Lung (tissue), 11 donors: ENCODE measurements at regions not wholly inside any gene's neighbourhood (a gene's known extent, or its start where the extent isn't known, plus 50 kb on each side); places are given as distances from the start of the nearest gene placed in this dataset.

ENCODE experiments used
- ATAC-seq: fragments of 200-7000 bp; cut with Tn5 transposase; one replicate; pipeline ENCODE4 v1.9.1; 2020; ENCODE audit warnings: moderate number of reproducible peaks; ENCODE audit not compliant: insufficient read depth, low FRiP score
- DNase-seq, 3 donors: peaks; one replicate each; pipeline ENCODE4 v3.0.0-alpha.2; 2013 to 2017
- H3K27ac ChIP-seq, 2 donors: one replicate each; pipeline ENCODE4 v1.5.1; 2013; ENCODE audit warnings: mild to moderate bottlenecking in 2 of 2, moderate library complexity in 2 of 2, control low read depth in 1 of 2, inconsistent platforms in 1 of 2, low read depth in 1 of 2, low read length in 1 of 2
- H3K27me3 ChIP-seq, 3 donors: one replicate each; pipeline ENCODE4 v1.5.1; 2013; ENCODE audit warnings: low read length in 2 of 3; ENCODE audit not compliant: control insufficient read depth in 3 of 3, insufficient read depth in 3 of 3
- H3K36me3 ChIP-seq, 4 donors: one replicate each; pipeline ENCODE4 v1.5.1; 2013; ENCODE audit warnings: low read length in 4 of 4, mild to moderate bottlenecking in 1 of 4, moderate library complexity in 1 of 4; ENCODE audit not compliant: control insufficient read depth in 4 of 4, insufficient read depth in 4 of 4
- H3K4me1 ChIP-seq, 5 donors: one replicate each; pipeline ENCODE4 v1.5.1; 2013; ENCODE audit warnings: low read length in 5 of 5, mild to moderate bottlenecking in 2 of 5, moderate library complexity in 1 of 5; ENCODE audit not compliant: control insufficient read depth in 5 of 5, insufficient read depth in 5 of 5
- H3K4me3 ChIP-seq: one replicate; pipeline ENCODE4 v1.5.1; 2013; ENCODE audit warnings: mild to moderate bottlenecking, control low read depth, moderate library complexity
- H3K9ac ChIP-seq, 2 donors: one replicate each; pipeline ENCODE4 v1.5.1; 2013; ENCODE audit warnings: low read length in 2 of 2, control low read depth in 1 of 2; ENCODE audit not compliant: insufficient read depth in 1 of 2
- H3K9me3 ChIP-seq, 4 donors: one replicate each; pipeline ENCODE4 v1.5.1; 2013; ENCODE audit warnings: low read length in 3 of 4, mild to moderate bottlenecking in 1 of 4, moderate library complexity in 1 of 4; ENCODE audit not compliant: control insufficient read depth in 4 of 4, insufficient read depth in 3 of 4
- CTCF ChIP-seq: IDR thresholded peaks from 2 replicates; pipeline ENCODE4 v1.5.1; 2012; ENCODE audit warnings: mild to moderate bottlenecking; ENCODE audit errors: control extremely low read depth, extremely low read depth
- WGBS, 2 donors: extraction: QIAGEN DNeasy Blood & Tissue Kit; methylation state at CpG; one replicate each; pipeline ENCODE4 v1.1.7; 2013; 5-methylcytosine and 5-hydroxymethylcytosine counted together
- donor health status: control.
- donor health status: control.
- donor health status: Bipolar disorder and iron deficiency.
- donor health status: healthy.
- donor health status: DM: yes; HTN: yes; CAD: no.

DNA sequence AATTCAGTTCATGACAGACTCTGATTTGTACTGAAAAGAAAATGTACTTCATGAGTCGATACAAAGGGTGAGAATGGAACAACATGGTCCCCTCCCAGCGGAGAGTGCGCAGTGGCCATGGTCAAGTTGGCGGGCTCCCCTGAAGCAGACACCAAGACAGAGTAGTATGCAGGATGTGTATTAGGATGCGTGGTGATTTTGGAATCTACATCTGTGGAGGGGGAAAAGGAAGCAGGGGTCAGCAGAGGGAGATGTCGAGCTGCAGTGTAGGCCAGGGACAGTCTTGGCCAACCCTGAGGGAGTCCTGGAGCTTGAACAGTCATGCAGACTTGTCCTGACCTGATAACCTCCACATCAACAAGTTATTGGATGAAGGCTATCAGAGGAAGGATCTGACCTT is 481.0 kb downstream of the OMA1 start:
- Histone ChIP-seq H3K27ac (no peak overlapping the region), H3K4me3 (no peak overlapping the region), H3K36me3 (no peaks in the 10 kb centered on the region), H3K9me3 (peaks cover 0 to 4% (median 0%) of the 10 kb centered on the region in 4 donors), H3K9ac (no peak overlapping the region), H3K27me3 (no peaks in the 10 kb centered on the region), H3K4me1 (peaks cover 0 to 3% (median 0%) of the 10 kb centered on the region in 5 donors)
- 85 to 90% methylated on average over 6 of the region's 6 CpGs for WGBS, 2 donors
- DNase-seq (no peak), ATAC-seq (no peak)
- TF ChIP-seq CTCF: no peak

- WGBS, 2 donors: 85 to 91% methylated on average over 8 of the region's 8 CpGs
- ATAC-seq (no peak), DNase-seq (no peak)
- Histone ChIP-seq H3K36me3 (no peaks in the 10 kb centered on the region), H3K9ac (no peak overlapping the region), H3K4me3 (no peak overlapping the region), H3K9me3 (peaks cover 0 to 4% (median 0%) of the 10 kb centered on the region in 4 donors), H3K4me1 (peaks cover 0 to 4% (median 0%) of the 10 kb centered on the region in 5 donors), H3K27me3 (no peaks in the 10 kb centered on the region), H3K27ac (no peak overlapping the region)
- no peak for TF ChIP-seq CTCF
Observed at GRCh38 chr1:58064166-58064565, 482.4 kb downstream of the OMA1 start.

- Histone ChIP-seq H3K9ac (no peak overlapping the region), H3K36me3 (no peaks in the 10 kb centered on the region), H3K4me3 (no peak overlapping the region), H3K4me1 (peaks cover 0 to 4% (median 0%) of the 10 kb centered on the region in 5 donors), H3K27ac (no peak overlapping the region), H3K27me3 (no peaks in the 10 kb centered on the region), H3K9me3 (peaks cover 0 to 4% (median 0%) of the 10 kb centered on the region in 4 donors)
- DNase-seq (no peak), ATAC-seq (no peak)
- no peak for TF ChIP-seq CTCF
- 93 to 94% methylated on average over 4 of the region's 4 CpGs for WGBS, 2 donors
Observed at GRCh38 chr1:58063095-58063494, 483.4 kb downstream of the OMA1 start.

GRCh38 chr1:58062635-58063034 is 483.9 kb downstream of the OMA1 start:
- TF ChIP-seq CTCF: no peak
- 91 to 92% methylated on average over 4 of the region's 4 CpGs for WGBS, 2 donors

More at GRCh38 chr1:58062635-58063034, 483.9 kb downstream of the OMA1 start:
- peaks cover 0 to 5% (median 0%) of the 10 kb centered on the region in 4 donors for H3K9me3 ChIP-seq
- H3K27ac ChIP-seq: no peak overlapping the region
- H3K4me3 ChIP-seq: no peak overlapping the region
- ATAC-seq (no peak), DNase-seq (no peak)
- H3K36me3 ChIP-seq: no peaks in the 10 kb centered on the region
- H3K27me3 ChIP-seq: no peaks in the 10 kb centered on the region
- H3K9ac ChIP-seq: no peak overlapping the region
- peaks cover 0 to 4% (median 0%) of the 10 kb centered on the region in 5 donors for H3K4me1 ChIP-seq
